Ovary (tissue), 3 donors: ENCODE measurements at regions not wholly inside any gene's neighbourhood (a gene's known extent, or its start where the extent isn't known, plus 50 kb on each side); places are given as distances from the start of the nearest gene placed in this dataset.

Source experiments
- EP300 ChIP-seq: sonication (generic); formaldehyde crosslinking; IDR thresholded peaks from one replicate; pipeline ENCODE4 v1.6.1; 2017; ENCODE audit warnings: antibody characterized with exemption
- TF ChIP-seq, protein P1 (sequence below), 3 donors: fragments of 450-650 bp in 2 of 3; fragments of 200-600 bp in 1 of 3; IDR thresholded peaks; one replicate each; pipeline versions ENCODE4 v1.5.1 to v1.8.0; 2016 to 2022; ENCODE audit warnings: antibody characterized with exemption in 3 of 3, mild to moderate bottlenecking in 1 of 3
- donor health status: DM: no; HTN: no; CAD: no.

DNA sequence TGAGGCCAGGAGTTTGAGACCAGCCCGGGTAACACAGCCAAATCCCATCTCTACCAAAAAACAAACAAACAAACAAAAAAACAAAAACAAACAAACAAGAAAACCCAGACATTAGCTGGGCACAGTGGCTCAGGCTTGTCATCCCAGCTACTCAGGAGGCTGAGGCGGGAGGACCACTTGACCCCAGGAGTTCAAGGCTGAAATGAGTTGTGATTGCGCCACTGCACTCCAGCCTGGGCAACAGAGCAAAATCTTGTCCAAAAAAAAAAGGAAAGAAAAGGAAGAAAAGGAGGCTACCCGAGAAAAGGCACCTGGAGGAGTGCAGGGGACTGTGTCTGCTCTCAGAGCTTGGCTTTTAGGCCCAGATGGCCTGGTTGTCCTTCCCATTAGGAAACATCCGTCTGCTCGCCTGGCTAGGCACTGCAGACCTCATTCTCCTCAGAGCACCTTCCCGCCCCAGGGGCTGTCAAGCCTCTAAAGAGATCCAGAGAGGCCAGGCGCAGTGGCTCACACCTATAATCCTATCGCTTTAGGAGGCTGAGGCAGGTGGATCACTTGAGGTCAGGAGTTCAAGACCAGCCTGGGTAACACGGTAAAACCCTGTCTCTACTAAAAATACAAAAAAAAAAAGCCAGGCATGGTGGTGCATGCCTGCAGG is 185.3 kb upstream of the IER5L start:
- TF ChIP-seq, protein P1, sequence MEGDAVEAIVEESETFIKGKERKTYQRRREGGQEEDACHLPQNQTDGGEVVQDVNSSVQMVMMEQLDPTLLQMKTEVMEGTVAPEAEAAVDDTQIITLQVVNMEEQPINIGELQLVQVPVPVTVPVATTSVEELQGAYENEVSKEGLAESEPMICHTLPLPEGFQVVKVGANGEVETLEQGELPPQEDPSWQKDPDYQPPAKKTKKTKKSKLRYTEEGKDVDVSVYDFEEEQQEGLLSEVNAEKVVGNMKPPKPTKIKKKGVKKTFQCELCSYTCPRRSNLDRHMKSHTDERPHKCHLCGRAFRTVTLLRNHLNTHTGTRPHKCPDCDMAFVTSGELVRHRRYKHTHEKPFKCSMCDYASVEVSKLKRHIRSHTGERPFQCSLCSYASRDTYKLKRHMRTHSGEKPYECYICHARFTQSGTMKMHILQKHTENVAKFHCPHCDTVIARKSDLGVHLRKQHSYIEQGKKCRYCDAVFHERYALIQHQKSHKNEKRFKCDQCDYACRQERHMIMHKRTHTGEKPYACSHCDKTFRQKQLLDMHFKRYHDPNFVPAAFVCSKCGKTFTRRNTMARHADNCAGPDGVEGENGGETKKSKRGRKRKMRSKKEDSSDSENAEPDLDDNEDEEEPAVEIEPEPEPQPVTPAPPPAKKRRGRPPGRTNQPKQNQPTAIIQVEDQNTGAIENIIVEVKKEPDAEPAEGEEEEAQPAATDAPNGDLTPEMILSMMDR (IDR thresholded peaks at IDR 0.05), result no peak
- no peak for TF ChIP-seq EP300
